Prostate gland (tissue), 2 donors: ENCODE measurements at regions not wholly inside any gene's neighbourhood (a gene's known extent, or its start where the extent isn't known, plus 50 kb on each side); places are given as distances from the start of the nearest gene placed in this dataset.

Experiments used
- CTCF ChIP-seq, 4 experiments: fragments of 200-600 bp in 2 of 4; fragments of 450-650 bp in 2 of 4; sonication (generic) in 2 of 4; IDR thresholded peaks; 1 replicate in 3 of 4; 2 replicates in 1 of 4; pipeline ENCODE4 v1.5.1; 2016 to 2019; ENCODE audit warnings: antibody characterized with exemption in 4 of 4, mild to moderate bottlenecking in 2 of 4, moderate library complexity in 2 of 4
- POLR2A ChIP-seq: fragments of 450-650 bp; IDR thresholded peaks from one replicate; pipeline ENCODE4 v1.6.1; 2016; ENCODE audit warnings: antibody characterized with exemption, mild to moderate bottlenecking

GRCh38 chr16:73993878-73994277, 302.7 kb upstream of the PSMD7 start:
- TF ChIP-seq CTCF (IDR thresholded peaks at IDR 0.05) (no peak), POLR2A (no peak)
